Keratinocyte (primary cell): ENCODE measurements at regions not wholly inside any gene's neighbourhood (a gene's known extent, or its start where the extent isn't known, plus 50 kb on each side); places are given as distances from the start of the nearest gene placed in this dataset.

Source experiments
- DNase-seq: peaks from one replicate; pipeline ENCODE4 v3.0.0-alpha.2; 2011; ENCODE audit warnings: low read depth, missing footprints, low spot score
- FAIRE-seq: peaks from 2 replicates; lab custom pipeline; 2011; peaks lifted over from hg19 to GRCh38; lab: Jason Lieb, UNC
- H2AFZ ChIP-seq: 2 replicates; pipeline ENCODE4 v1.6.0; 2012; ENCODE audit warnings: low read length, control low read depth, inconsistent platforms; ENCODE audit not compliant: control insufficient read depth
- H3K27ac ChIP-seq: 2 replicates; pipeline ENCODE4 v1.5.1; 2011; ENCODE audit warnings: low read length; ENCODE audit not compliant: control insufficient read depth, insufficient read depth
- H3K27me3 ChIP-seq: 3 replicates; pipeline ENCODE4 v1.6.0; 2011; ENCODE audit warnings: low read length; ENCODE audit not compliant: control insufficient read depth, insufficient read depth; ENCODE audit errors: extremely low read depth
- H3K36me3 ChIP-seq, 2 experiments: 2 replicates in 1 of 2; 3 replicates in 1 of 2; pipeline ENCODE4 v1.5.1; 2011; ENCODE audit warnings: low read length in 2 of 2, mild to moderate bottlenecking in 1 of 2; ENCODE audit not compliant: control insufficient read depth in 2 of 2, insufficient read depth in 2 of 2; ENCODE audit errors: extremely low read depth in 1 of 2
- H3K4me1 ChIP-seq: 3 replicates; pipeline ENCODE4 v1.5.1; 2011; ENCODE audit warnings: low read length; ENCODE audit not compliant: control insufficient read depth, insufficient read depth; ENCODE audit errors: extremely low read depth
- H3K4me2 ChIP-seq: 3 replicates; pipeline ENCODE4 v1.6.0; 2011; ENCODE audit warnings: low read depth, low read length; ENCODE audit not compliant: control insufficient read depth, insufficient read depth; ENCODE audit errors: extremely low read depth
- H3K4me3 ChIP-seq, 3 experiments: fragments of 200-600 bp in 1 of 3; sonication (generic) in 1 of 3; 2 replicates in 2 of 3; 3 replicates in 1 of 3; pipeline ENCODE4 v1.5.1; 2011 to 2016; ENCODE audit warnings: low read length in 3 of 3, mild to moderate bottlenecking in 3 of 3, control low read depth in 2 of 3, inconsistent platforms in 1 of 3, low read depth in 1 of 3, mixed read lengths in 1 of 3, mixed run types in 1 of 3, moderate library complexity in 1 of 3; ENCODE audit not compliant: control insufficient read depth in 2 of 3, insufficient read depth in 2 of 3; ENCODE audit errors: extremely low read depth in 1 of 3
- H3K79me2 ChIP-seq: 2 replicates; pipeline ENCODE4 v1.6.0; 2012; ENCODE audit warnings: low read length; ENCODE audit not compliant: control insufficient read depth, insufficient read depth
- H3K9ac ChIP-seq: 3 replicates; pipeline ENCODE4 v1.6.0; 2011; ENCODE audit warnings: low read length; ENCODE audit not compliant: control insufficient read depth, insufficient read depth; ENCODE audit errors: extremely low read depth
- H3K9me1 ChIP-seq: 3 replicates; pipeline ENCODE4 v1.6.0; 2011; ENCODE audit warnings: low read length; ENCODE audit not compliant: control insufficient read depth, insufficient read depth; ENCODE audit errors: extremely low read depth
- H3K9me3 ChIP-seq: 2 replicates; pipeline ENCODE4 v1.5.1; 2012; ENCODE audit warnings: low read depth, low read length; ENCODE audit not compliant: control insufficient read depth
- H4K20me1 ChIP-seq: 3 replicates; pipeline ENCODE4 v1.6.0; 2011; ENCODE audit warnings: low read length; ENCODE audit not compliant: control insufficient read depth, insufficient read depth; ENCODE audit errors: extremely low read depth
- EZH2 ChIP-seq: IDR thresholded peaks from one replicate; pipeline ENCODE4 v1.6.1; 2012; ENCODE audit warnings: inconsistent platforms, mild to moderate bottlenecking, low read length, moderate library complexity
- dilution Hi-C: fragments of 300-500 bp; cut with MboI; formaldehyde crosslinking; loops from one replicate; pipeline ENCODE4 v1.7.0; 2020; ENCODE audit warnings: low sequenced_read_pairs; ENCODE audit not compliant: extremely low pct_ligation_motif_present
- TF ChIP-seq, protein P1 (sequence below), 3 experiments: IDR thresholded peaks in 1 of 3; conservative IDR thresholded peaks in 1 of 3; optimal IDR thresholded peaks in 1 of 3; 2 replicates in 2 of 3; 3 replicates in 1 of 3; pipeline versions ENCODE3 to v1.5.1; 2011; ENCODE audit warnings: low read length in 3 of 3, mild to moderate bottlenecking in 3 of 3, moderate library complexity in 2 of 3, control low read depth in 1 of 3, inconsistent platforms in 1 of 3; ENCODE audit not compliant: insufficient read depth in 2 of 3; ENCODE audit errors: extremely low read depth in 1 of 3

DNA sequence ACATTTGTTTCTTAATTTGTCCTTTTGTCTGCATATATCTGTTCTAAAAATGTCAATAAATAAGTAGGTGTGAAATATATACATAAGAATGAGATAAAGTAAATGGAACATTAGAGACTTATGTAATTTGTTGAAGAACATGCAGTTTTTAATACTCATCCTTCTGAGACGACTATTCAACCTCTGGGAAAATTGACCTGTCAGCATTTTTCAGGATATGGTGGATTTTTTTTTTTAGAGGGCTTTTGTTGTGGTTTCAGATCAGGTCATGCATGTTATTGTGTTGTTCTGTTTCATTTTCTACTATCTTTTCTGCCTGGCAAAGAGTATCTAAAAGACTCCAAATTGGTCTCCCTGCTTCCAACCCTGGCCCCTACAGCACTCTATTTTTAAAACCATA lies 97.3 kb downstream of the PCDH7 start:
- no peak for DNase-seq
- H4K20me1 ChIP-seq, result no peaks in the 10 kb centered on the region
- no peak for FAIRE-seq
- no peaks in the 10 kb centered on the region for H3K9me1 ChIP-seq
- no peaks in the 10 kb centered on the region for H3K36me3 ChIP-seq
- H3K9ac ChIP-seq, result no peak overlapping the region
- no peak overlapping the region for H2AFZ ChIP-seq
- H3K4me2 ChIP-seq, result no peak overlapping the region
- no peaks in the 10 kb centered on the region for H3K27me3 ChIP-seq
- no peaks in the 10 kb centered on the region for H3K79me2 ChIP-seq
- dilution Hi-C loops, result no loop called here
- H3K4me3 ChIP-seq, result no peak overlapping the region
- no peaks in the 10 kb centered on the region for H3K9me3 ChIP-seq
- H3K27ac ChIP-seq, result no peak overlapping the region
- TF ChIP-seq, protein P1, sequence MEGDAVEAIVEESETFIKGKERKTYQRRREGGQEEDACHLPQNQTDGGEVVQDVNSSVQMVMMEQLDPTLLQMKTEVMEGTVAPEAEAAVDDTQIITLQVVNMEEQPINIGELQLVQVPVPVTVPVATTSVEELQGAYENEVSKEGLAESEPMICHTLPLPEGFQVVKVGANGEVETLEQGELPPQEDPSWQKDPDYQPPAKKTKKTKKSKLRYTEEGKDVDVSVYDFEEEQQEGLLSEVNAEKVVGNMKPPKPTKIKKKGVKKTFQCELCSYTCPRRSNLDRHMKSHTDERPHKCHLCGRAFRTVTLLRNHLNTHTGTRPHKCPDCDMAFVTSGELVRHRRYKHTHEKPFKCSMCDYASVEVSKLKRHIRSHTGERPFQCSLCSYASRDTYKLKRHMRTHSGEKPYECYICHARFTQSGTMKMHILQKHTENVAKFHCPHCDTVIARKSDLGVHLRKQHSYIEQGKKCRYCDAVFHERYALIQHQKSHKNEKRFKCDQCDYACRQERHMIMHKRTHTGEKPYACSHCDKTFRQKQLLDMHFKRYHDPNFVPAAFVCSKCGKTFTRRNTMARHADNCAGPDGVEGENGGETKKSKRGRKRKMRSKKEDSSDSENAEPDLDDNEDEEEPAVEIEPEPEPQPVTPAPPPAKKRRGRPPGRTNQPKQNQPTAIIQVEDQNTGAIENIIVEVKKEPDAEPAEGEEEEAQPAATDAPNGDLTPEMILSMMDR (optimal IDR thresholded peaks at IDR 0.05 in 1 of 3, IDR thresholded peaks at IDR 0.05 in 1 of 3, conservative IDR thresholded peaks at IDR 0.05 in 1 of 3; ENCODE audit: extremely low read depth in 1 of 3, insufficient read depth in 2 of 3, low read length in 3 of 3), result no peak
- no peak for TF ChIP-seq EZH2
- H3K4me1 ChIP-seq, result no peaks in the 10 kb centered on the region

DNA sequence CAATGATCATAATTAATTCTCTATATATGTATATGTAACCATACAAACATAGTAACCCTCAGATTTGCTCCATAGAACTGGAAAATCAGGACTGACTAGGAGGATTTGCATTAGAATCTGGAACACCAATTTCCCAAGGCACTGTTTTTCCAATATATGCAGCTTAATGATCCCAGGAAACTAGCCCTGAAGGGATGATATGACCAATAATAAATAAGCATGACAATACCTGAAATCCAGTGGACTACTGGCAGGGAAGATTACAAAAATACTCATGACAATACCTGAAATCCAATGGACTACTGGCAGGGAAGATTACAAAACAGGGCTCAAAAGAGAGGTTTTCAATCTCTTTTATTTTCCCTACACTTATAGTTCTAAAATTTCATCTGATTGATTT lies 98.4 kb downstream of the PCDH7 start:
- DNase-seq (no peak), FAIRE-seq (no peak)
- H3K9me1 ChIP-seq, result no peaks in the 10 kb centered on the region
- dilution Hi-C loops, result no loop called here
- H3K27ac ChIP-seq, result no peak overlapping the region
- no peaks in the 10 kb centered on the region for H4K20me1 ChIP-seq
- H3K9me3 ChIP-seq, result no peaks in the 10 kb centered on the region
- H3K4me3 ChIP-seq, result no peak overlapping the region
- H3K4me1 ChIP-seq, result no peaks in the 10 kb centered on the region
- no peaks in the 10 kb centered on the region for H3K27me3 ChIP-seq
- H3K36me3 ChIP-seq, result no peaks in the 10 kb centered on the region
- no peak for TF ChIP-seq EZH2
- TF ChIP-seq, protein P1 (optimal IDR thresholded peaks at IDR 0.05 in 1 of 3, IDR thresholded peaks at IDR 0.05 in 1 of 3, conservative IDR thresholded peaks at IDR 0.05 in 1 of 3; ENCODE audit: extremely low read depth in 1 of 3, insufficient read depth in 2 of 3, low read length in 3 of 3), result no peak
- H3K4me2 ChIP-seq, result no peak overlapping the region
- H3K9ac ChIP-seq, result no peak overlapping the region
- no peaks in the 10 kb centered on the region for H3K79me2 ChIP-seq
- H2AFZ ChIP-seq, result no peak overlapping the region
